Kidney glomerular epithelial cell (primary cell): ENCODE measurements at regions not wholly inside any gene's neighbourhood (a gene's known extent, or its start where the extent isn't known, plus 50 kb on each side); places are given as distances from the start of the nearest gene placed in this dataset.

ENCODE experiments used
- DNase-seq: peaks from one replicate; lab custom pipeline; 2025; lab: John Stamatoyannopoulos, UW

DNA sequence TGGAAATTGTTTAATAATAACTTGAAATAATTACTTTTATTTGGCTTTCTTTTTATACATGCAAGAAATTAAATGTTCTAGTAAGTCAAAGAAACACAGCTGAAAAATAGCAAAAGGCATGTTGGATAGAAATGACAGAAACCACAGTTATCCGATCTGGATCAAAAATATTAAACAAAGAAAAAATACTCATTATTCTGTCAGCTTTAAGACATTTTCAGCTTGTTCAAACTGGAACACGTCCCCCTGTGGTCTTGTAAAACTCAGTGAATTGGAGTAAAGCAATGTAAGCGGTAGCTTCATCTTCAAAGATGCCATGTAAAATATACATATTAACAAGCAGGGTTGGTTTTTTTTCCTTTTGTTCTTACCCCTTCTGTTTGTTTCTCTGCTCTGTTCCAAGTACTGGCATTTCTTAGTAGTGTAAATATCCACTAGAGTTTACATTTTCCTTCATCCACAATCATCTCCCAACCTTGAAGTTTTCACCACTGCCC is 223.4 kb downstream of the IGSF11 start:
- no peak for DNase-seq

- DNase-seq, result no peak
Observed at GRCh38 chr3:118813472-118813871, 221.2 kb downstream of the IGSF11 start.

DNA sequence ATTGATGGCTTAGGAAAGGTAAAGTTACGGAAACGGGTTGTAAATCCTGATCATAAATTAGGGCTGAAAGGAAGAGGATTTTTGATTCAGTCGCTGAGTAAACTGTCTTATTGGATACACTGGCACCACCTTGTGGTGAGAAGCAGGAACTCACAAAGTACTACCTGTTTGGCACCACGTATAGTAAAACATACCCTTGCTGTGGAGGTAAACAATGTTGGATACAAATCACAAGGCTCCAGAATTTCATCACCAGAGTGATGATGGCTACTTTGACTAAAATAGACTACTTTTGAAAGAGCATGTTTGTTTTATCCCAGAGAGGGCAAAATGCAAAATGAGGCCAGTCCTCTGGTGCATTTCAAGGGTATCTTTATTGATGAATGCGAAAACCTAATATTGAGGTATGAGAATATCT is 216.9 kb downstream of the IGSF11 start:
- peak; percentile 31 for DNase-seq

DNA sequence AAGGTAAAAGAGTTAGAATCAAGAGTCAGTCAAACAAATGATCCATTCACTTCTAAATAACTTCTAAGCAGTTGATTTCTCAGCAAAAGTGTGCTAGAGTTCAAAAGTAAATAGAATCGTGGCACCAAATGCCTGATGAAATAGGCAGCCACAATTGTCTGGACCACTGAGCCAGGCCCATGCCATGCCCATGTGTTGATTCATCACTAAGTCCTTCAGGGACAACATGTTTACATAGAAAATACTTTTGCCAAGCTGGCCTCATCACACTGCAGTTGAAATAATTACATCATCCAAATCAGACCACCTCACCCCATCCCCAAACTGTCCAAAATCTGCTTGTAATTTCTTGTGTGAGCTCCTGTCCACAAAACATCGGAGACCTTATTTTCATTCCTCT is 216.3 kb downstream of the IGSF11 start:
- peak; percentile 36 for DNase-seq

DNA sequence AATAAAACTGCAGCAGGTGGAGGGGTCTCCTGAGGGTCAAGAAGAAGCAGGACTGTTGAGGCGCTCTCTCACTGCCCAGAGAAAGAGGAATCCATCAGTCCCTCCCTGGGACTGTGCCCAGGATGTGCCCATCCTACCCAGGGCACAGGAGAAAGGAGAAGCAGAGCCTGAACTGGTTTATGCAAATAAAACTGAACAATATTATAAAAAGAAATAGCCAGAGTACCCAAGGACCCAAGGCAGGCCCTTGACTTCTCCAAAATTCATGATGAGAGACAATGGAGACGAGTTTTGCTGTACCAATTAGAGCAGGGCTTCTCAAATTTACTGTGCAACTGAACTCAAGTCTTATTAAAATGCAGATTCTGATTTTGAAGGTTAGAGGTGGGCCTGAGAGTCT is 211.0 kb downstream of the IGSF11 start:
- DNase-seq, result no peak

DNA sequence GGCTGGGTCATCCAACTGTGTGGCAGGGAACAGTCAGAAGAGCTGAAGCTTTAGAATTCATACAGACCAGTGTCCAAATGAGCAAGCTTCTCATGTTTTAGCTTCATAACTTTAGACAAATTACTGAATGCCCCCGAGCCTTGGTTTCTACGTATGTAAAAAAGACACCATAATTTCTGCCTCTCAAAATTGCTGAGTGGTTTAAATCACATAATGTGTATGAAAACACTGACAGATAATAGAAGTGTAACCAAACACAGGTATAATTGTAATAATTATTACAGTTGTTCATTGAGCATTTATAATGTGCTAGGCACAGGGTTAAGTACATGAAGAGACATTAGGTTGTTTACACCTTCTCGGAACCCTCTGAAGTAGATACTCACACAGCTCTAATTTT is 207.2 kb downstream of the IGSF11 start:
- DNase-seq, result no peak

- DNase-seq, result no peak
Observed at GRCh38 chr3:118828351-118828750, 206.3 kb downstream of the IGSF11 start.

DNA sequence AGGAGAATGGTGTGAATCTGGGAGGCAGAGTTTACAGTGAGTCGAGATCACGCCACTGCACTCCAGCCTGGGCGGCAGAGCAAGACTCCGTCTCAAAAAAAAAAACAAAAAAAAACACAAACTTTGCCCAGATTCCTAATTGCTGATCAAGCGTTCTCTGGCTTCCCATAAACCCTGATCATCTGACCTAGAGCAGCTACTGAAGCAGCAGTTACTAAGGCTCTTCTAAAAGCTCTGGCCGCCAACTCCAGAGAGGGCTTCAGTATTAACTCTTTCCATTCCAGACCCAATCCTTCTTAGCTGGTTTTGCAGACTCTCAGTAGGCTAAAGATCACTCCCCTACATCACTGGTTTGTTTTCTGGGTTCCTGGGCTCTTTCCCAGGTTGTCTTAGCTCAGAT is 201.6 kb downstream of the IGSF11 start:
- no peak for DNase-seq

- DNase-seq, result no peak
Observed at GRCh38 chr3:118838871-118839270, 195.8 kb downstream of the IGSF11 start.

DNA sequence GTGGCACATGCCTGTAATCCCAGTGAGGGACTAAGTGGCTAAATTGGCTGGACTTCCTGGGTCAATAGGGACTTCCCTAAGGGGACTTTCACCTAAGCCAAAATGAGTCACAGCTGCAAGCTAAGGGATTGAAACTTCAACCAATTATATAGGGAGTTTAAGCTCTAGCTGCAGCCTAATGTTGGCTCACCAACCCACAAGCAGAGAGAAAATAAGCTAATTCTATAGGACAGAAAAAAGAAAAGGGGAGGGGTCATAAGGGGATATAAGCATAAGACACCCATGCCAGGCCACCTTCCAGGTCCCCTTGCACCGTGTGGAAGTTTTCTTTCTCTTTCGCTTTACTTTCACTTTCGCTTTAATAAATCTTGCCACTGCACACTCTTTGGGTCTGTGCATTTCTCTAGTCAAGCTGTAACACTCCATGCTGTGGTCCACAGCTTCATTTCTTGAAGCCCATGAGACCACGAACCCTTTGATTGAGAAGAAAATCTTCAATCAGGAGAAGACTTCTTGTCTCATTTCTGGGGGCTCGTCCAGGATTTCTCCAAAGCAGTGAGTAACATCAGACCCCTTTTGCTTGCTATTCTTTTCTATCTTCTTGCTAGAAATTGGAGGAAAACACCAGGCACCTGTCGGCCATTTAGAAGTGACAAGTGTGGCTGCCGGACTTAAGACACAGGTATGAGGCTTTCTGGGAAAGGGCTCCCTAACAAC is 192.3 kb downstream of the IGSF11 start:
- no peak for DNase-seq

DNA sequence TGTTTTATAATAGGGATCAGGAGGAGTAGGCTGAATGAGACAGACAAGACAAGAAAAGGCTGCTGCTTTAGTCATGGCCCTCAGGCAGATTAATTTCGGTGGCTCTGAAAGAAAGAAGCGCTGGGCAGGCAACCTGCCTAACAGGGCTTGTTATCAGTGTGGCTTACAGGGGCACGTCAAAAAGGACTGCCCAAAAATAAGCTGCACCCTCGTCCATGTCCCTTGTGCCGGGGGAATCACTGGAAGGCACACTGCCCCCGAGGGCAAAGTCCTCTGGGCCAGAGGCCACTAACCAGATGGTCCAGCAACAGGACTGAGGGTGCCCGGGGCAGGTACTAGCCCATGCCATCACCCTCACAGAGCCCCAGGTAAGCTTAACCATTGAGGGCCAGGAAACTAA is 188.5 kb downstream of the IGSF11 start:
- no peak for DNase-seq
